Non-pigmented ciliary epithelial cell (primary cell): ENCODE measurements at regions not wholly inside any gene's neighbourhood (a gene's known extent, or its start where the extent isn't known, plus 50 kb on each side); places are given as distances from the start of the nearest gene placed in this dataset.
"Not testable (repeated sequence)": the region's sequence is repeated elsewhere in the genome, so short reads cannot be mapped to it uniquely, and the experiment has no call there.

Experiments used
- DNase-seq: peaks from one replicate; pipeline ENCODE4 v3.0.0-alpha.2; 2010; ENCODE audit warnings: low read depth

GRCh38 chr6:80411486-80411885 lies 305.0 kb downstream of the BCKDHB start:
- DNase-seq = no peak

GRCh38 chr6:80407976-80408375 lies 301.5 kb downstream of the BCKDHB start:
- not testable (repeated sequence) for DNase-seq

GRCh38 chr6:80404889-80405288 lies 298.4 kb downstream of the BCKDHB start:
- no peak for DNase-seq

GRCh38 chr6:80403365-80403764 lies 296.9 kb downstream of the BCKDHB start:
- no peak for DNase-seq

- DNase-seq = peak; percentile 10
Observed at GRCh38 chr6:80402266-80402665, 295.8 kb downstream of the BCKDHB start.
